OCI-LY7 (cell line): ENCODE measurements at regions not wholly inside any gene's neighbourhood (a gene's known extent, or its start where the extent isn't known, plus 50 kb on each side); places are given as distances from the start of the nearest gene placed in this dataset.

Experiments
- CTCF ChIP-seq: fragments of 200-600 bp; sonication (generic); conservative IDR thresholded peaks from 2 replicates; pipeline ENCODE4 v1.5.1; 2014; ENCODE audit warnings: mild to moderate bottlenecking, antibody characterized with exemption, low read length, moderate library complexity, mixed read lengths
- EZH2phosphoT487 ChIP-seq: fragments of 200-600 bp; sonication (generic); IDR thresholded peaks from 2 replicates; pipeline ENCODE4 v1.6.1; 2018; ENCODE audit warnings: low read depth, borderline replicate concordance, mild to moderate bottlenecking, mixed run types, antibody characterized with exemption, low read length, moderate library complexity, mixed read lengths

- TF ChIP-seq CTCF (no peak), EZH2phosphoT487 (no peak)
Measured at GRCh38 chr7:68103319-68103718, 1106.7 kb downstream of the TYW1 start.
